ENCODE measurements at regions not wholly inside any gene's neighbourhood (a gene's known extent, or its start where the extent isn't known, plus 50 kb on each side); places are given as distances from the start of the nearest gene placed in this dataset.

GRCh38 chr11:115889712-115890111, 385.5 kb upstream of the CADM1 start:
- no peak overlapping the region for H3K4me3 Mint-ChIP-seq
- no peak for ATAC-seq (replicated peaks)
- H3K4me1 Mint-ChIP-seq (ENCODE audit: low read depth in 2 of 2): no peaks in the 10 kb centered on the region
- no peak for DNase-seq
- no peak overlapping the region for H3K27ac Mint-ChIP-seq
- peaks cover 11 to 13% of the 10 kb centered on the region in 2 donors for H3K27me3 Mint-ChIP-seq
- H3K9me3 Mint-ChIP-seq: peaks cover 0 to 13% of the 10 kb centered on the region in 2 donors
- no peaks in the 10 kb centered on the region for H3K36me3 Mint-ChIP-seq (ENCODE audit: insufficient read depth)

GRCh38 chr11:115887727-115888126, 383.5 kb upstream of the CADM1 start:
- DNase-seq (no peak), ATAC-seq (replicated peaks) (no peak)
- H3K27ac Mint-ChIP-seq: no peak overlapping the region
- no peak overlapping the region for H3K4me3 Mint-ChIP-seq
- H3K4me1 Mint-ChIP-seq (ENCODE audit: low read depth in 2 of 2): no peaks in the 10 kb centered on the region
- peaks cover 18 to 23% of the 10 kb centered on the region in 2 donors for H3K27me3 Mint-ChIP-seq
- peaks cover 0 to 22% of the 10 kb centered on the region in 2 donors for H3K9me3 Mint-ChIP-seq
- no peaks in the 10 kb centered on the region for H3K36me3 Mint-ChIP-seq (ENCODE audit: insufficient read depth)

GRCh38 chr11:115887316-115887715, 383.1 kb upstream of the CADM1 start:
- DNase-seq: no peak
- no peak for ATAC-seq (replicated peaks)
- Mint-ChIP-seq H3K27ac (no peak overlapping the region), H3K4me1 (ENCODE audit: low read depth in 2 of 2) (no peaks in the 10 kb centered on the region), H3K36me3 (ENCODE audit: insufficient read depth) (no peaks in the 10 kb centered on the region), H3K4me3 (no peak overlapping the region), H3K27me3 (peaks cover 18 to 23% of the 10 kb centered on the region in 2 donors), H3K9me3 (peaks cover 0 to 22% of the 10 kb centered on the region in 2 donors)

DNA sequence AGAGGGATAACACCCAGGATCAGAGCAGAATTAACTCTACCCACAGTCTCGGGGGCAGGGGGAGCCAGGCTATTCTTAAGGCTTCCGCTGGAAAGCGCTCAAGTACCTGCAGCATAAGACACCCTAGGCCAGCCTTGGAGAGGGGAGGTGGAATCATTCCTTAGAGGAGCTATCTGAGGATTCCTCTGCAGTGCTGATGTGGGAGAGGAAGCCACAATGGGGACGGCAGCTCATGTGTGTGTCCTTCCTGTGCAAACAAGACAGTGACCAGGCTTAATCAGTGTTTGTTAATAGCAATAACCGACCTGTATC, 382.2 kb upstream of the CADM1 start:
- H3K36me3 Mint-ChIP-seq (ENCODE audit: insufficient read depth): no peaks in the 10 kb centered on the region
- H3K4me1 Mint-ChIP-seq (ENCODE audit: low read depth in 2 of 2): no peaks in the 10 kb centered on the region
- H3K4me3 Mint-ChIP-seq: no peak overlapping the region
- no peak overlapping the region for H3K27ac Mint-ChIP-seq
- ATAC-seq (replicated peaks): no peak
- no peak for DNase-seq
- H3K9me3 Mint-ChIP-seq: peaks cover 0 to 22% of the 10 kb centered on the region in 2 donors
- H3K27me3 Mint-ChIP-seq: peaks cover 23 to 24% of the 10 kb centered on the region in 2 donors

DNA sequence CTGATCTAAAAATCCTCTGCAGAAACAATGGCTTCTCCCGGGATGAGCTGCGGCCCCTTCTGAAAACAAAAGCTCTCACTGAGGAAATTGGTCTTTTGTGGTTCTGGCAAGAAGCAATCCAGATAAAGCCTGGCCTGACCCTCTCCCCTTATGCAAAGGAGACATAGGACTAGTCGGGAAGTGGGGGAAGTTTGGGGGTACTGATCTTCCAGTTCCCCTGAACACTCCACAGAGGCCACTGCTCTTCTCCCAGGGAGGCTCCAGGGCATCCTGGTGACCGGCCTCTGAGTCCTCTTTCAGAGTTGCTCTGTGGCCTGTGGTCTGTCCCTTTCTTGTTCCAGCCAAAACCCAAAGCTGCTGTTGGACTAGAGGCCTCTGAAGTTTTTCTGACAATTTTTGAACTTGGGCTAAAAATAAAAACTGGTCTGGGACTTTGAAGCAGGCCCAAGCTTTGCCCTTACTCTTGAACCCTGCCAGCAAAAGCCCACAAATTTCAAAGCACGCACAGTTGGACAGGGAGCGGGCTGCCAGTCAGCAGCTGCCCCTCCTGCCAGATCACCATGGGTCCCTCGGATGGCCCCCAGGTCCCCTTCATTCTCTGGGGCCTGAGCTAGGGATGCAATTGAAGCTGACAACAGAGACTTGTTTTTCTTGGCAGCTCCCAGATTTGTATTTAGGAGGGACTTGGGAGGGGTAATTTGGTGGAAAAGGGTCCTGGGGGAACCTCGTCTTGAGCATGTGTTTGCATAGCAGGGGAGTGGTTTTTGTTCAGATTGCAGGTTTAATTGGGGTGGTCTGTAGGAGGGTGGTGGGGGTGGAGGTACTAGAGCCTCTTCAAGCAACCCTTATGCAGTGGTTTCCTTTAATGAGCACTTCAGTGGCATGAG, 381.6 kb upstream of the CADM1 start:
- H3K27me3 Mint-ChIP-seq: peaks cover 23 to 24% of the 10 kb centered on the region in 2 donors
- H3K27ac Mint-ChIP-seq: no peak overlapping the region
- H3K4me1 Mint-ChIP-seq (ENCODE audit: low read depth in 2 of 2): no peaks in the 10 kb centered on the region
- H3K36me3 Mint-ChIP-seq (ENCODE audit: insufficient read depth): no peaks in the 10 kb centered on the region
- ATAC-seq (replicated peaks): no peak
- peaks cover 0 to 22% of the 10 kb centered on the region in 2 donors for H3K9me3 Mint-ChIP-seq
- no peak overlapping the region for H3K4me3 Mint-ChIP-seq
- no peak for DNase-seq

- H3K9me3 Mint-ChIP-seq: peaks cover 0 to 22% of the 10 kb centered on the region in 2 donors
- no peaks in the 10 kb centered on the region for H3K4me1 Mint-ChIP-seq (ENCODE audit: low read depth in 2 of 2)
- peaks cover 23 to 24% of the 10 kb centered on the region in 2 donors for H3K27me3 Mint-ChIP-seq
- ATAC-seq (replicated peaks) (no peak), DNase-seq (no peak)
- no peaks in the 10 kb centered on the region for H3K36me3 Mint-ChIP-seq (ENCODE audit: insufficient read depth)
- no peak overlapping the region for H3K27ac Mint-ChIP-seq
- no peak overlapping the region for H3K4me3 Mint-ChIP-seq
These were observed 380.8 kb upstream of the CADM1 start for GRCh38 chr11:115884800-115885534.

DNA sequence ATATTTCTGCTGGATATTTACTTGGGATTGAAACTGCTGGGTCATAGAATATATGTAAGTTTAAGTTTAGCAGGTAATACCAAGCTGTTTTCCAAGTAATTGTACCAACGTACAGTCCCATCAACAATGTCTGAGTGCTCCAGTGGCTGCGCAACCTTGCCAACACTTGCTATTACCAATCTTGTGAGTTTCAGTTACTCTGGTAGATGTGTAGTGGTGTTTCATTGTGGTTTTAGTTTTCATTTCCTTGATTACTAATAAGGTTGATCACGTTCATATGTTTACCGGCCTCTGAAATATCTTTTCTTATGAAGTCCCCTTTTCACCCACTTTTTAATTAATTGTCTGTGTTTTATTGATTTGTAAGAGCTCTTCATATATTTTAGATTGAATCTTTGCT, 370.6 kb upstream of the CADM1 start:
- no peaks in the 10 kb centered on the region for H3K36me3 Mint-ChIP-seq (ENCODE audit: insufficient read depth)
- peaks cover 0 to 2% of the 10 kb centered on the region in 2 donors for H3K9me3 Mint-ChIP-seq
- no peak for ATAC-seq (replicated peaks)
- no peaks in the 10 kb centered on the region for H3K27me3 Mint-ChIP-seq
- no peak overlapping the region for H3K27ac Mint-ChIP-seq
- no peak for DNase-seq
- no peaks in the 10 kb centered on the region for H3K4me1 Mint-ChIP-seq (ENCODE audit: low read depth in 2 of 2)
- no peak overlapping the region for H3K4me3 Mint-ChIP-seq

DNA sequence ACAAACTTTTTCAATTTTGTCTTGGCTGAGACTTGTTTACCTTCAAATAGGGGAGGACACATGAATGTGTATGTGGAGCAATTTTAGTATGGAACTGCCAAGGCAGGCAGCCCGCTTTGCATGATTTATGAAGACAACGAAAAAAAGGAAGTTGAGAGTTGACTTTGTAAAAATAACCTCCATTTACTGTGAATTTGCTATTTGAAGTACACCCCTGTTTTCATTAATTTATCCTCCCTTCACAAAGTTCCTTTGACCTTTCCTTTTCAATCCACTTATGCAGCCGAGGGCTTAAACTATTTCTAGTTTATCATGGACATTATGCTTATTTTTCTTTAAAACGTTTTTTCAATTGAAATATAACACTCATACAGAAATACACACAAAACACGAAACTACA, 369.6 kb upstream of the CADM1 start:
- peaks cover 0 to 4% of the 10 kb centered on the region in 2 donors for H3K4me1 Mint-ChIP-seq (ENCODE audit: low read depth in 2 of 2)
- DNase-seq: no peak
- ATAC-seq (replicated peaks): no peak
- H3K27me3 Mint-ChIP-seq: peaks cover 6 to 8% of the 10 kb centered on the region in 2 donors
- H3K4me3 Mint-ChIP-seq: no peak overlapping the region
- peaks cover 3 to 7% of the 10 kb centered on the region in 2 donors for H3K9me3 Mint-ChIP-seq
- no peaks in the 10 kb centered on the region for H3K36me3 Mint-ChIP-seq (ENCODE audit: insufficient read depth)
- no peak overlapping the region for H3K27ac Mint-ChIP-seq

- Mint-ChIP-seq H3K4me1 (ENCODE audit: low read depth in 2 of 2) (peaks cover 0 to 4% of the 10 kb centered on the region in 2 donors), H3K36me3 (ENCODE audit: insufficient read depth) (no peaks in the 10 kb centered on the region), H3K9me3 (peaks cover 3 to 7% of the 10 kb centered on the region in 2 donors), H3K27me3 (peaks cover 6 to 8% of the 10 kb centered on the region in 2 donors), H3K27ac (no peak overlapping the region), H3K4me3 (no peak overlapping the region)
- DNase-seq (no peak), ATAC-seq (replicated peaks) (no peak)
These were observed 368.2 kb upstream of the CADM1 start for GRCh38 chr11:115872416-115872815.

DNA sequence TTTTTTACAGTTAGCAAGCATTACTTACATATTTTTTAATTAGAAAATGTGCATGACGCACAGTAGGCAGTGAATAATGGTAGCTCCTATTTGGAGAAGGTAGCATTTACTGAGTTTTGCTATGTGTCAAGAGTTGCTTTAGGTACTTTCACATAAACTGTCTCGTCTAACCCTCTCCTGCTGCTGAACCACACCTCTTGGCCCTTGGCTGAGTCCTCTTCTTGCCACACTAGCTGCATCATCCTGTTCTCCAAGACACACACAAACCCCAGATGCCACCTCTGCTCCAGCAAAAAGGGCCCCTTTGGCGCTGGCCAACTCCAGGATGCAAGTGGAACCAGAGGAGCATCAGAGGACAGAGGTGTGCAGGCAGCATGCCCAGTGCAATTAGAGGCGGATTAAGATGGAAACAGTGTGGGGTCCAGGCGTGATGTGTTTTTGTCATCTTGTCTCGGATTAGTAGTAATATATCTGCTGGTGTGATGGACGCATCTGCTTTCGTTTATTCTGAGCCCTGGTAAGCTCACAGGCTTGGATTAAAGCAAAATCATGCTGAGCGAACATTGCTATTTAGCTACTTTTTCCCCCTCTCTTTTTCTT, 367.0 kb upstream of the CADM1 start:
- H3K4me1 Mint-ChIP-seq (ENCODE audit: low read depth in 2 of 2): peaks cover 0 to 4% of the 10 kb centered on the region in 2 donors
- DNase-seq: no peak
- H3K9me3 Mint-ChIP-seq: peaks cover 3 to 7% of the 10 kb centered on the region in 2 donors
- ATAC-seq (replicated peaks): no peak
- H3K27me3 Mint-ChIP-seq: peaks cover 6 to 8% of the 10 kb centered on the region in 2 donors
- H3K4me3 Mint-ChIP-seq: no peak overlapping the region
- no peaks in the 10 kb centered on the region for H3K36me3 Mint-ChIP-seq (ENCODE audit: insufficient read depth)
- no peak overlapping the region for H3K27ac Mint-ChIP-seq

- Mint-ChIP-seq H3K27ac (no peak overlapping the region), H3K36me3 (ENCODE audit: insufficient read depth) (no peaks in the 10 kb centered on the region), H3K4me3 (no peak overlapping the region), H3K4me1 (ENCODE audit: low read depth in 2 of 2) (peaks cover 0 to 4% of the 10 kb centered on the region in 2 donors), H3K9me3 (peaks cover 3 to 7% of the 10 kb centered on the region in 2 donors), H3K27me3 (peaks cover 6 to 8% of the 10 kb centered on the region in 2 donors)
- no peak for ATAC-seq (replicated peaks)
- no peak for DNase-seq
These were observed 365.7 kb upstream of the CADM1 start for GRCh38 chr11:115869780-115870431.

DNA sequence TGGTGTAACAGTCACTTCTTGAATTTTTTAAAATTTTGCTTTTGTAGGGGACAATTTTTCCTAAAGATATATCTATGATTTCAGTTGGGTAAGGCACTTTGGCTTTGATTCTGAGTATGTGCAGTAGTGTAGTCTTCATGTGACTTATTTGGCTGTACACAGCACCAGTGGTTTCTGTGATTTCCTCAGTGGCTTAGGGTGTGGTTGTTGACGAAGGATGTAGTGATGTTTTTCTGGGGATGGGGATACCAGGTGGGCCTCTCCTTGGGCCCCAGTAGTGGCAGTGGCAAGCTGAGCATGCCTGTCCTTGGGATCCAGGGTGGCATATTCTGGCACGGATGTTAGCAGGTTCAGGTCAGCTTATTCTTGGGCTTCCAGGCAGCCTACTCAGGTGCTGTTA, 364.9 kb upstream of the CADM1 start:
- no peaks in the 10 kb centered on the region for H3K36me3 Mint-ChIP-seq (ENCODE audit: insufficient read depth)
- peaks cover 6 to 8% of the 10 kb centered on the region in 2 donors for H3K27me3 Mint-ChIP-seq
- peaks cover 0 to 4% of the 10 kb centered on the region in 2 donors for H3K4me1 Mint-ChIP-seq (ENCODE audit: low read depth in 2 of 2)
- no peak overlapping the region for H3K27ac Mint-ChIP-seq
- no peak overlapping the region for H3K4me3 Mint-ChIP-seq
- peaks cover 3 to 7% of the 10 kb centered on the region in 2 donors for H3K9me3 Mint-ChIP-seq
- ATAC-seq (replicated peaks) (no peak), DNase-seq (no peak)

DNA sequence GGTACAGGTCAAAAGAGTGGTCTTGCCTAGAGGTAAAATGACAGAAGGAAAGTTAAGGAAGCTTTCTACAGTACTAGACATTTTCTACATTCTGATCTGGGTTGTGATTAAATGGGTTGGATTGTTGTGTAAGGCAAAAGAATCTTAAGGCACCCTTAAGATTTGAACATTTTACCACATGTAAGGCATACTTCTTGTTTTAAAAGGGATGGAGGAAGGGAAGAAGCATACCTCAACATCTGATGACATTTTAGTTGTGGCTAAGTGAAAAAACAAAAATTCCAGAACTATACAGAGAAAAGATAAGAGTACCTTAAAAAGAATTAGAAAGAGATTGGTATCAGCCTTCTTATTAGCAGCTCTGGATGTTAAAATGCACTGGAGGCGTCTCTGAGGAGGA, 356.0 kb upstream of the CADM1 start:
- H3K36me3 Mint-ChIP-seq (ENCODE audit: insufficient read depth): no peaks in the 10 kb centered on the region
- H3K9me3 Mint-ChIP-seq: peaks cover 0 to 4% of the 10 kb centered on the region in 2 donors
- no peak for DNase-seq
- H3K4me1 Mint-ChIP-seq (ENCODE audit: low read depth in 2 of 2): no peaks in the 10 kb centered on the region
- no peak overlapping the region for H3K27ac Mint-ChIP-seq
- H3K4me3 Mint-ChIP-seq: no peak overlapping the region
- ATAC-seq (replicated peaks): no peak
- H3K27me3 Mint-ChIP-seq: no peaks in the 10 kb centered on the region

Measured in effector memory CD8-positive, alpha-beta T cell (primary cell).